GM12878 (cell line): ENCODE measurements at regions not wholly inside any gene's neighbourhood (a gene's known extent, or its start where the extent isn't known, plus 50 kb on each side); places are given as distances from the start of the nearest gene placed in this dataset.

Experiments
- EZH2 ChIP-seq: IDR thresholded peaks from 2 replicates; pipeline ENCODE4 v1.6.1; 2012; ENCODE audit warnings: low read depth, mild to moderate bottlenecking, control low read depth, inconsistent platforms, low read length, borderline replicate concordance; ENCODE audit not compliant: control insufficient read depth
- FOXM1 ChIP-seq: IDR thresholded peaks from 2 replicates; pipeline ENCODE4 v1.6.1; 2012; ENCODE audit warnings: low read depth, mild to moderate bottlenecking, inconsistent platforms, low read length, moderate library complexity
- MYC ChIP-seq: IDR thresholded peaks from 2 replicates; pipeline ENCODE4 v1.6.1; 2011; ENCODE audit warnings: mild to moderate bottlenecking, low read length, moderate library complexity, inconsistent platforms; ENCODE audit not compliant: insufficient read depth, insufficient replicate concordance, insufficient read length, severe bottlenecking
- NFIC ChIP-seq: IDR thresholded peaks from 2 replicates; pipeline ENCODE4 v1.6.1; 2012; ENCODE audit warnings: low read depth, mild to moderate bottlenecking, inconsistent platforms, low read length, moderate library complexity

DNA sequence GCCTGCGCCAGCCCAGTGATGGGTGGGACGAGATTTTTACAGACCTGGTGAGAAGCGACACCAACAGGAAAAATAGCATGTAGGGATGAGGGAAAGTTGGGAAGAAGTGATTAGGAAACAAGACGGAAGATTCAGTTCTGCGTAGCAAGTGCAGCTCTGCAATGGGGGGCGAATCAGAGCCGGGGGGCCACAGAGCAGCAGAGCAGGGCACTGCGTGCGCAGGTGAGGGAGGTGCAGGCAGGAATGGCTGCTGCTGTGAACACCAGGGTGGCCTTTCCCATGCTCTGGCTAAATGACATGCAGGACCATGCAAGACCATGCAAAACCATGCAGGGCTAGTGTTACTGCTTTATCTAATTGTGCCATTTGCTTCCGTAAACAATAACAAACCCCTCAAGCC is 442.7 kb upstream of the FRG1 start:
- TF ChIP-seq FOXM1 (no peak), NFIC (no peak), EZH2 (no peak), MYC (no peak)
